Activated CD8-positive, alpha-beta memory T cell treated with anti-CD3 and anti-CD28 coated beads, Interleukin-2, amount 10 ng/mL, durations not matched to agents 7 days and 5 days (primary cell): ENCODE measurements at regions not wholly inside any gene's neighbourhood (a gene's known extent, or its start where the extent isn't known, plus 50 kb on each side); places are given as distances from the start of the nearest gene placed in this dataset.

Source experiments
- ATAC-seq: fragments of 150-1000 bp; cut with Tn5 transposase; one replicate; pipeline ENCODE4 v1.10.0; 2021; ENCODE audit warnings: moderate library complexity
- CTCF ChIA-PET: fragments of 350-600 bp; sonication (Branson Sonifier 250); formaldehyde crosslinking; loops from one replicate; lab custom pipeline; 2021; ENCODE audit warnings: antibody characterized with exemption; lab: Charles Lee
- DNase-seq: peaks from one replicate; pipeline ENCODE4 v3.0.0-alpha.2; 2020
- H3K27ac Mint-ChIP-seq: one replicate; pipeline ENCODE4 v1.8.0; 2021; ENCODE audit warnings: mild to moderate bottlenecking, mixed read lengths
- H3K27me3 Mint-ChIP-seq: one replicate; pipeline ENCODE4 v1.8.0; 2021; ENCODE audit warnings: mixed read lengths
- H3K36me3 Mint-ChIP-seq: one replicate; pipeline ENCODE4 v1.8.0; 2021; ENCODE audit warnings: mild to moderate bottlenecking, mixed read lengths
- H3K4me1 Mint-ChIP-seq: one replicate; pipeline ENCODE4 v1.8.0; 2021; ENCODE audit warnings: mixed read lengths
- H3K4me3 Mint-ChIP-seq: one replicate; pipeline ENCODE4 v1.8.0; 2021; ENCODE audit warnings: mild to moderate bottlenecking, moderate library complexity, mixed read lengths
- H3K9me3 Mint-ChIP-seq: one replicate; pipeline ENCODE4 v1.8.0; 2022; ENCODE audit warnings: low read depth, mixed read lengths

GRCh38 chr1:65486613-65487012, 66.1 kb downstream of the LEPR start:
- H3K4me3 Mint-ChIP-seq, result no peak overlapping the region
- H3K36me3 Mint-ChIP-seq, result no peaks in the 10 kb centered on the region
- ATAC-seq (no peak), DNase-seq (no peak)
- no peaks in the 10 kb centered on the region for H3K4me1 Mint-ChIP-seq
- no peaks in the 10 kb centered on the region for H3K9me3 Mint-ChIP-seq
- CTCF ChIA-PET, result no interaction called here
- H3K27ac Mint-ChIP-seq, result no peak overlapping the region
- H3K27me3 Mint-ChIP-seq, result no peaks in the 10 kb centered on the region

GRCh38 chr1:65489481-65489880, 69.0 kb downstream of the LEPR start:
- Mint-ChIP-seq H3K4me3 (no peak overlapping the region), H3K4me1 (no peaks in the 10 kb centered on the region), H3K9me3 (no peaks in the 10 kb centered on the region), H3K27me3 (no peaks in the 10 kb centered on the region), H3K27ac (no peak overlapping the region), H3K36me3 (no peaks in the 10 kb centered on the region)
- no peak for ATAC-seq
- DNase-seq, result no peak
- CTCF ChIA-PET, result no interaction called here

DNA sequence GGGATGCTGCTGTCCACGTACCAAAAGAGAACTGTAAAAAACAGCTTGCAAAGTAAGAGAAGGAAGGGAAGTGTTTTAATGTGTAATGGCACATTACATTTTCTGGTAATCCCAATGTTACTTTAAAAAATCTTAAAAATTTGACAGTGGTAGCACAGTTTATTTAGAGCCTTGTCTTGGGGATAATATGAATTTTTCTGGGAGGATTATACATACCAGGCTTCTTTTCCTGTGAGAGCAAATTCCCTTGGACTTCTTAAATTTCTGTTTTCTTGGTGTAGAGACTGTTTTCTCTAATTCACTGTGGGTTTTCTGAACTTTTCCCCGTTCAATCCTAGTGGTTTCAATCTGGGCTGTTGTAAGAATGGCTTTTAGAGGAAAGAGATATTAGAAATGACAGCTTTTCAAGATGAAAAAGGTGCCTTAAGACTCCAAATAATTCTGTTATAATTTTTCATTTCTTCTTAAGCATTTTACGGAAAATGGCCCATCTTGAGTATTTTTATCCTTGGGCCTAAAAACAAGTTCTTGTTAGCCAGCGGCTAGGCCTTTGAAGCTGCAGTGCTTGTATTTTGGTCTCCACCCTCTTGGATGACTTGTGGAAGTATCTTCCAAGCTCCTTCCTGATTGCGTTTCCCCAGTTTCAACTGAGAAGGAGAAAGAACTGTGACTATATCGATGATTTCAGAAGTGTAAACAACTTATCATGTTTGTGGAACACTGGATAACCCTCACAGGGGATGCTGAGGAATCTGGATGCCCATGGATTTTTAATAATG, 70.0 kb downstream of the LEPR start:
- Mint-ChIP-seq H3K27me3 (no peaks in the 10 kb centered on the region), H3K4me1 (no peaks in the 10 kb centered on the region), H3K9me3 (no peaks in the 10 kb centered on the region), H3K36me3 (no peaks in the 10 kb centered on the region), H3K27ac (no peak overlapping the region), H3K4me3 (no peak overlapping the region)
- DNase-seq (no peak), ATAC-seq (no peak)
- CTCF ChIA-PET, result no interaction called here

GRCh38 chr1:65491472-65491871, 71.0 kb downstream of the LEPR start:
- Mint-ChIP-seq H3K36me3 (no peaks in the 10 kb centered on the region), H3K27ac (no peak overlapping the region), H3K9me3 (no peaks in the 10 kb centered on the region), H3K4me3 (no peak overlapping the region), H3K4me1 (no peaks in the 10 kb centered on the region), H3K27me3 (no peaks in the 10 kb centered on the region)
- CTCF ChIA-PET, result interaction anchor here (1.4 kb wide), 1 partner anchor 197 kb away, joined by 3 read pairs; no protein-coding TSS in a partner anchor
- ATAC-seq, result no peak
- DNase-seq, result no peak

GRCh38 chr1:65493802-65494201, 73.3 kb downstream of the LEPR start:
- Mint-ChIP-seq H3K4me1 (no peaks in the 10 kb centered on the region), H3K9me3 (no peaks in the 10 kb centered on the region), H3K27me3 (no peaks in the 10 kb centered on the region), H3K27ac (no peak overlapping the region), H3K36me3 (no peaks in the 10 kb centered on the region), H3K4me3 (no peak overlapping the region)
- CTCF ChIA-PET, result no interaction called here
- no peak for ATAC-seq
- DNase-seq, result no peak

- no peak overlapping the region for H3K27ac Mint-ChIP-seq
- H3K9me3 Mint-ChIP-seq, result no peaks in the 10 kb centered on the region
- no peaks in the 10 kb centered on the region for H3K27me3 Mint-ChIP-seq
- no peak overlapping the region for H3K4me3 Mint-ChIP-seq
- no peaks in the 10 kb centered on the region for H3K36me3 Mint-ChIP-seq
- CTCF ChIA-PET, result no interaction called here
- H3K4me1 Mint-ChIP-seq, result no peaks in the 10 kb centered on the region
- DNase-seq (no peak), ATAC-seq (no peak)
Measured at GRCh38 chr1:65494671-65495070, 74.2 kb downstream of the LEPR start.

GRCh38 chr1:65495137-65495536, 74.7 kb downstream of the LEPR start:
- CTCF ChIA-PET, result no interaction called here
- ATAC-seq (no peak), DNase-seq (no peak)
- Mint-ChIP-seq H3K27ac (no peak overlapping the region), H3K27me3 (no peaks in the 10 kb centered on the region), H3K4me3 (no peak overlapping the region), H3K4me1 (no peaks in the 10 kb centered on the region), H3K36me3 (no peaks in the 10 kb centered on the region), H3K9me3 (no peaks in the 10 kb centered on the region)

- Mint-ChIP-seq H3K36me3 (no peaks in the 10 kb centered on the region), H3K4me3 (no peak overlapping the region), H3K4me1 (no peaks in the 10 kb centered on the region), H3K9me3 (no peaks in the 10 kb centered on the region), H3K27ac (no peak overlapping the region), H3K27me3 (no peaks in the 10 kb centered on the region)
- CTCF ChIA-PET, result no interaction called here
- DNase-seq (no peak), ATAC-seq (no peak)
Measured at GRCh38 chr1:65497256-65497830, 76.9 kb downstream of the LEPR start.

DNA sequence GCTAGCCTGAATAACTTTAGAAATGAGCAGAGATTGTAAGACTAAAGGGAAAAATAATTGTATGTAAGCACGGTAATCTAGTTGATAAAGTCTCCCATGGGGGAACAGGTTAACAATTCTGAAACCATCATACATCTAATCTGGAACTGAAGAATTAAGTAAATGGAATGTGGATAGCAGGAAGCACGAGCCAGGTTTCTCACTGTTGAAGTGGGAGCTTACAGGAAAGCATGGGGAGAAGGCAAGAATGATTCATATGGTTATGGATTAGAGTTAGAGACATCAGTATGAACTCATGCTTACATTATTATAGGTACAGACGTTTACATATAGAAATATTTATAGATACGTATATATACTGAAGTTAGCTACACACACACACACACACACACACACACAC, 83.0 kb downstream of the LEPR start:
- no peaks in the 10 kb centered on the region for H3K4me1 Mint-ChIP-seq
- peaks cover 2% of the 10 kb centered on the region for H3K9me3 Mint-ChIP-seq
- ATAC-seq (no peak), DNase-seq (no peak)
- no peaks in the 10 kb centered on the region for H3K27me3 Mint-ChIP-seq
- no peak overlapping the region for H3K27ac Mint-ChIP-seq
- CTCF ChIA-PET, result no interaction called here
- no peaks in the 10 kb centered on the region for H3K36me3 Mint-ChIP-seq
- H3K4me3 Mint-ChIP-seq, result no peak overlapping the region

DNA sequence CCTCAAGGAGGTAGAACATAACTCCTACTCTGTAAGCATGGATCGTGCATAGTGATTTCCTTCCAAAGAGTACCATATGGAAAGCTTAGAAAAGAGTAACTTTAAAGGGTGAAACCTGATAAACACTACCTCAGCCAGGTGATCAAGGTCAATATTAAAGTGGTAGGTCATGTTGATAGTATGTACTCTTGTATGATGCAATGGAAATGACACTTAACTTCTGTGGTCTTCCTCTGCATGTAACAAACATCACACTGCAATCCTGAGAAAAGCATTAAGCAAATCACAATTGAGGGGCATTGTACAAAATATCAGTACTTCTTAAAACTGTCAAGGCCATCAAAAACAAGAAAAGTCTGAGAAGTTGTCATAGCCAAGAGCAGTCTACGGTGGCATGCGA, 83.8 kb downstream of the LEPR start:
- Mint-ChIP-seq H3K27me3 (no peaks in the 10 kb centered on the region), H3K27ac (no peak overlapping the region), H3K9me3 (peaks cover 2% of the 10 kb centered on the region), H3K36me3 (no peaks in the 10 kb centered on the region), H3K4me1 (no peaks in the 10 kb centered on the region), H3K4me3 (no peak overlapping the region)
- DNase-seq (no peak), ATAC-seq (no peak)
- CTCF ChIA-PET, result no interaction called here

DNA sequence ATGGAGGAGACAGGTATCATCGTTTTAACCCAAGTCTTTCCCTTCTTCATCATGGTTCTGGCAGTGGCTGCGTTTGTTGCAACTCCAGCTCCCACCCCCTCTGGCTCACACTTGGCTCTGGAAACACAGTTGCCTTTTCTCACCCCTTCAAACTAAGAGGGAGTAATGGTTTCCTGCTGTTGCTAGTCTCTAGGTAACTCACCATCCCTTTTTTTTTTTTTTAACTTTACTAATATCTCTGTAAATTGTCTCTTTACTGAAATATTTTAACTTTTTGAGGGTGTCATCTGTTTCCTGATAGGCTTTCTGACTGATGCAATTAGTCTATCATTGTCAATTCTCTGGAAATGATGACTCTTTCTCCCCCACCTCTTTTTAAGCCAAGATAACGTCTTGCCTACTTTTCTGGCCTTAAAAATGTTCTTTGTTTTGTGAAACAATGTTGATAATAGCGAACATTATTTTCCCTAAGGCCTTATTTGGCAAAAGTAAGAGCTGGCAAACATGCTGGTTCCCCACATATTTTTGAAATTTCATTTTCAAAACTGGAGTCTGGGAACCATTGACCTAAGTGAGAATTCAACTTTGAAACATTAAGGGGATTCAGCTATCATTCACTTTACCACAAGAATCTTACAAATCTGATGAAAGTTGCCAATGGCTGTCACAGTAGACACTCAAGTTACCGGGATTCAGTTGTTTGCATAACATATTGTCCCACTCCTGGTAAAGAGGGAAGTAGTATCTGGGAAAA, 85.3 kb downstream of the LEPR start:
- Mint-ChIP-seq H3K4me3 (no peak overlapping the region), H3K4me1 (no peaks in the 10 kb centered on the region), H3K27ac (no peak overlapping the region), H3K9me3 (peaks cover 2% of the 10 kb centered on the region), H3K27me3 (no peaks in the 10 kb centered on the region), H3K36me3 (no peaks in the 10 kb centered on the region)
- DNase-seq (no peak), ATAC-seq (no peak)
- CTCF ChIA-PET, result no interaction called here

- Mint-ChIP-seq H3K27ac (no peak overlapping the region), H3K4me1 (no peaks in the 10 kb centered on the region), H3K27me3 (no peaks in the 10 kb centered on the region), H3K4me3 (no peak overlapping the region), H3K36me3 (peaks cover 2% of the 10 kb centered on the region), H3K9me3 (peaks cover 2% of the 10 kb centered on the region)
- DNase-seq, result no peak
- no peak for ATAC-seq
- CTCF ChIA-PET, result no interaction called here
Measured at GRCh38 chr1:65508051-65508450, 87.6 kb downstream of the LEPR start.

GRCh38 chr1:65509912-65510680, 89.6 kb downstream of the LEPR start:
- DNase-seq (no peak), ATAC-seq (no peak)
- peaks cover 2% of the 10 kb centered on the region for H3K9me3 Mint-ChIP-seq
- no peak overlapping the region for H3K4me3 Mint-ChIP-seq
- no peak overlapping the region for H3K27ac Mint-ChIP-seq
- CTCF ChIA-PET, result no interaction called here
- peaks cover 2% of the 10 kb centered on the region for H3K36me3 Mint-ChIP-seq
- no peaks in the 10 kb centered on the region for H3K27me3 Mint-ChIP-seq
- no peaks in the 10 kb centered on the region for H3K4me1 Mint-ChIP-seq
